Neural cell (in vitro differentiated cells): ENCODE measurements at regions not wholly inside any gene's neighbourhood (a gene's known extent, or its start where the extent isn't known, plus 50 kb on each side); places are given as distances from the start of the nearest gene placed in this dataset.

Source experiments
- EP300 ChIP-seq: fragments of 450-650 bp; conservative IDR thresholded peaks from 2 replicates; pipeline ENCODE4 v1.6.1; 2014; ENCODE audit warnings: antibody characterized with exemption, mild to moderate bottlenecking, moderate library complexity; ENCODE audit not compliant: poor library complexity, severe bottlenecking
- POLR2AphosphoS5 ChIP-seq: IDR thresholded peaks from 2 replicates; pipeline ENCODE4 v1.6.1; 2012
- RAD21 ChIP-seq: fragments of 450-650 bp; conservative IDR thresholded peaks from 2 replicates; pipeline ENCODE4 v1.6.1; 2014; ENCODE audit warnings: antibody characterized with exemption, mild to moderate bottlenecking, moderate library complexity
- SMC3 ChIP-seq: fragments of 450-650 bp; conservative IDR thresholded peaks from 2 replicates; pipeline ENCODE4 v1.6.1; 2014; ENCODE audit warnings: antibody characterized with exemption, mild to moderate bottlenecking, moderate library complexity; ENCODE audit not compliant: poor library complexity
- TAF1 ChIP-seq: IDR thresholded peaks from 2 replicates; pipeline ENCODE4 v1.6.1; 2012; ENCODE audit warnings: low read depth
- TF ChIP-seq, protein P1 (sequence below): fragments of 450-650 bp; IDR thresholded peaks from 2 replicates; pipeline ENCODE4 v1.5.1; 2014; ENCODE audit warnings: antibody characterized with exemption, mild to moderate bottlenecking, moderate library complexity; ENCODE audit not compliant: poor library complexity, severe bottlenecking

DNA sequence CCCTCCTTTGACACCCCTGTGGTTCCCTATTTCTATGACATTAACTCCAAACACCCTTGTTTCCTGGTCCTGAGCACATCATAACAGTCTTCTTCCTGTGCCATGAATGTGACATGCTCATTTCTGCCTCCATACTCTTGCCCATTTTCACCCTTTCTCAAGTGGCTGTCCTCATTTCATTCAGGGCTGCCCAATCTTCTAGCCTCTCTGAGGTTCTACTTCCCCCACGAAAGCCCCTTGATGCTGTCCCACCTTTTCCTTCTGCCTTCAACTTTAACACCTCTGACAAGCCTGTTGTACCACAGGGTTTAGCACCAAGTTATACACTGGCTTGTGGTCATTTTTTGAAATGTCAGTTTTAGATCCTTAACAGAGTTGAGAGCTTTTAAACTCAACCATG, 136.2 kb upstream of the BOD1L1 start:
- TF ChIP-seq RAD21 (no peak), POLR2AphosphoS5 (no peak), EP300 (no peak), SMC3 (no peak), TAF1 (no peak)
- TF ChIP-seq, protein P1, sequence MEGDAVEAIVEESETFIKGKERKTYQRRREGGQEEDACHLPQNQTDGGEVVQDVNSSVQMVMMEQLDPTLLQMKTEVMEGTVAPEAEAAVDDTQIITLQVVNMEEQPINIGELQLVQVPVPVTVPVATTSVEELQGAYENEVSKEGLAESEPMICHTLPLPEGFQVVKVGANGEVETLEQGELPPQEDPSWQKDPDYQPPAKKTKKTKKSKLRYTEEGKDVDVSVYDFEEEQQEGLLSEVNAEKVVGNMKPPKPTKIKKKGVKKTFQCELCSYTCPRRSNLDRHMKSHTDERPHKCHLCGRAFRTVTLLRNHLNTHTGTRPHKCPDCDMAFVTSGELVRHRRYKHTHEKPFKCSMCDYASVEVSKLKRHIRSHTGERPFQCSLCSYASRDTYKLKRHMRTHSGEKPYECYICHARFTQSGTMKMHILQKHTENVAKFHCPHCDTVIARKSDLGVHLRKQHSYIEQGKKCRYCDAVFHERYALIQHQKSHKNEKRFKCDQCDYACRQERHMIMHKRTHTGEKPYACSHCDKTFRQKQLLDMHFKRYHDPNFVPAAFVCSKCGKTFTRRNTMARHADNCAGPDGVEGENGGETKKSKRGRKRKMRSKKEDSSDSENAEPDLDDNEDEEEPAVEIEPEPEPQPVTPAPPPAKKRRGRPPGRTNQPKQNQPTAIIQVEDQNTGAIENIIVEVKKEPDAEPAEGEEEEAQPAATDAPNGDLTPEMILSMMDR: no peak
